ENCODE measurements at regions not wholly inside any gene's neighbourhood (a gene's known extent, or its start where the extent isn't known, plus 50 kb on each side); places are given as distances from the start of the nearest gene placed in this dataset.

- intact Hi-C loops (cut with DNase I, micrococcal nuclease): no loop called here
- no peak for TF ChIP-seq CTCF (IDR thresholded peaks at IDR 0.05)
- Histone ChIP-seq H3K9me3 (no peaks in the 10 kb centered on the region), H3K36me3 (ENCODE audit: low read depth) (no peaks in the 10 kb centered on the region), H3K4me3 (no peak overlapping the region), H3K4me1 (ENCODE audit: low read depth) (no peaks in the 10 kb centered on the region)
- DNase-seq: peak in 2 of 3 donors; percentile 28 to 54
- peak; percentile 47 for ATAC-seq
These were observed 631.1 kb upstream of the MBL2 start for GRCh38 chr10:53403688-53404087.

DNA sequence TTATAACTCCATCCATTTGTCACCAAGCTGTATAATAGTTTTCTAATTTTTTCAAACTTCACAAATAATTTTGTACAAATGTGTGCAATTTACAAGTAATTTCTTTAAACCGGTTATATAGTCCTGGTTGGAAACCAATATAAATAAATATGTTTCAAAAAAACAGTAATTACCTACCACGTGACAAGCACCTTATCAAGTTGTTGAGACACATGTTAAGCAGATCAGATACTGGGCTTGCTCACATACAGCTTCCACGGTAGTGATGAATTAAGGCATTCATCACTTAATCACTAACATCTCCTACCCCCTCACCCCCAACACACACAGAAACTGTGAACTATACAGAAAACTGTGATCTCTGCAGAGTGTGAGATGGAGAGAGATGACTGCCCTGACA, 630.0 kb upstream of the MBL2 start:
- Histone ChIP-seq H3K36me3 (ENCODE audit: low read depth) (no peaks in the 10 kb centered on the region), H3K4me3 (no peak overlapping the region), H3K4me1 (ENCODE audit: low read depth) (no peaks in the 10 kb centered on the region), H3K9me3 (no peaks in the 10 kb centered on the region)
- no peak for ATAC-seq
- intact Hi-C loops (cut with DNase I, micrococcal nuclease): no loop called here
- no peak for DNase-seq
- no peak for TF ChIP-seq CTCF (IDR thresholded peaks at IDR 0.05)

DNA sequence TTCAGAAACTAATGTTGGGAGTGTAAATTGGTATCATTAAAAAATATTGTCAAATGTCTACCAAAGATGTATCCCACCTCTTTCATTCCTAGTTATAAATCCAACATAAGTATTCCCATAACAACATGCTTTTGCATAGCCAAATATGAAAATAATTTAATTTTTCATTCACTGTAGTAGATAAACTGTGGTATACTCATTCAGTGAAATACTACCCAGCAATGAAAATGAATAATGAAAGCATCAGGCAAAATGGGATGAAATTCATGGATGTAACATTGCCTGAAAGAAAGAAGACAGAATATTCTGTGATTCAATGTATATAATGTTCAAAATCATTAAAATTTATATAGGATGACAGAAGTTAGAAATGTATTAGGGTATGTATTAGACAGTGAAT, 629.0 kb upstream of the MBL2 start:
- Histone ChIP-seq H3K9me3 (peaks cover under 1% of the 10 kb centered on the region), H3K4me3 (no peak overlapping the region), H3K4me1 (ENCODE audit: low read depth) (no peaks in the 10 kb centered on the region), H3K36me3 (ENCODE audit: low read depth) (no peaks in the 10 kb centered on the region)
- intact Hi-C loops (cut with DNase I, micrococcal nuclease): no loop called here
- no peak for TF ChIP-seq CTCF (IDR thresholded peaks at IDR 0.05)
- DNase-seq: no peak
- no peak for ATAC-seq

DNA sequence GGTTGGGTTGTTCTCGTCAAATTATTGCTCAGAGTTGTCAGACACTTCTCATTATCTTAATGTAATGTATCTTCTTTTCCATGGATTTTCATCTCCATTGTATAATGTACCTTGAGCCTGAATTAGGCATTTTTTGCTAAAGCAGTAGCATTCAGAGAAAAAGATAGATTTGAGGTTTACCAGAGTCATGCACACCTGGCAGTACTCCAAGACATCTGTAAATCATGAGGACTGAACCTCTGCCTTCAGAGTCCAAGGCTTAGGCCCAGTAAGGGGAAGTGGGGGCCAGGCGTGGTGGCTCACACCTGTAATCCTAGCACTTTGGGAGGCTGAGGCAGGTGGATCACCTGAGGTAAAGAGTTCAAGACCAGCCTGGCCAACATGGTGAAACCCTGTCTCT, 624.3 kb upstream of the MBL2 start:
- ATAC-seq (no peak), DNase-seq (no peak)
- H3K4me1 ChIP-seq (ENCODE audit: low read depth): no peaks in the 10 kb centered on the region
- peaks cover 18% of the 10 kb centered on the region for H3K9me3 ChIP-seq
- TF ChIP-seq CTCF (IDR thresholded peaks at IDR 0.05): no peak
- intact Hi-C loops (cut with DNase I, micrococcal nuclease): no loop called here
- H3K4me3 ChIP-seq: no peak overlapping the region
- H3K36me3 ChIP-seq (ENCODE audit: low read depth): no peaks in the 10 kb centered on the region

DNA sequence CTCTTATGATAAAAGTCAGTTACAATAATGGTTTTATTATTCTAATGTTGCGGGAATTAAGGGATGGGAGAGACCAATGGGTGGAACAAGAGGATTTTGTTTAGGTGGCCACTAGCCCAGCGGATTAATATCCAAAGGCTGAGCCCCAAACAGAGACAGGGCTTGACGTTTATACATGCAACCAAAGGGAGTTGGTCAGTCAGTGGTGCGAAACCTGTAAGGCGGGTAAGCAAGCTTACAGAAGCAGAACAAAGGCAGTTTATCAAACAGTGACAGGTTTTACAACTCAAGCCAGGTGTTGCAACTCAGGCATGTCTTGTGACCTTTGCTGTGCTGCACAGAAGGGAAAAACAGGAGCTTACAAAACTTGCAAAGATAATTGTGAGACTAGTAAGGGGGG, 622.9 kb upstream of the MBL2 start:
- Histone ChIP-seq H3K4me3 (no peak overlapping the region), H3K4me1 (ENCODE audit: low read depth) (no peaks in the 10 kb centered on the region), H3K36me3 (ENCODE audit: low read depth) (no peaks in the 10 kb centered on the region), H3K9me3 (peaks cover 18% of the 10 kb centered on the region)
- ATAC-seq (no peak), DNase-seq (no peak)
- TF ChIP-seq CTCF (IDR thresholded peaks at IDR 0.05): no peak
- intact Hi-C loops (cut with DNase I, micrococcal nuclease): no loop called here

DNA sequence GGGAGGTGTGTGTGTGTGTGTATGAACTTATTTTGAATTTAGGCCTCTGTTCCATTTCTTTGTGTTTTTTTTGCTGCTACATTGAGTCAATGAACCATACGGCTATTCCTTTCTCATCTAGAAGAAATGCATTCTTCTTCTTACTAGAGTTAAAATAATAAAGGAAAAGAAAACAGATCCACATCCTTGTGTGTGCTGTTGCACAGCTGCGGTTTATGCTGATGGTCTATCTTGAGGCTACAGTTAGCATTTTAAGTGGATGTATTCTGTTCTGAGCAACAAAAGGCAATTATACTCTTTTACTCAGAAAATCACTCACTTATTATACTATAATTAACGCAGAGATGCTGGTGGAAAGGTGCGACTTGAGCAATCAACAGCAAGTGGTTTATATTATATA, 615.0 kb upstream of the MBL2 start:
- DNase-seq: no peak
- Histone ChIP-seq H3K36me3 (ENCODE audit: low read depth) (no peaks in the 10 kb centered on the region), H3K4me1 (ENCODE audit: low read depth) (no peaks in the 10 kb centered on the region), H3K9me3 (no peaks in the 10 kb centered on the region), H3K4me3 (no peak overlapping the region)
- ATAC-seq: no peak
- TF ChIP-seq CTCF (IDR thresholded peaks at IDR 0.05): no peak
- intact Hi-C loops (cut with DNase I, micrococcal nuclease): no loop called here

All from mucosa of descending colon (tissue), 3 donors.